MM.1S (cell line): ENCODE measurements at regions not wholly inside any gene's neighbourhood (a gene's known extent, or its start where the extent isn't known, plus 50 kb on each side); places are given as distances from the start of the nearest gene placed in this dataset.

Source experiments
- DNase-seq: peaks from one replicate; pipeline ENCODE4 v3.0.0-alpha.2; 2015
- H2AFZ ChIP-seq: fragments of 300-600 bp; sonication (generic); 2 replicates; pipeline ENCODE4 v1.6.0; 2016; ENCODE audit warnings: antibody characterized with exemption, low read length
- H3F3A ChIP-seq: fragments of 300-600 bp; sonication (generic); 2 replicates; pipeline ENCODE4 v1.6.1; 2016; ENCODE audit warnings: mild to moderate bottlenecking, antibody characterized with exemption, low read length, moderate library complexity, mixed read lengths; ENCODE audit not compliant: insufficient read depth
- H3K27ac ChIP-seq: fragments of 300-600 bp; sonication (generic); 2 replicates; pipeline ENCODE4 v1.5.1; 2016; ENCODE audit warnings: mild to moderate bottlenecking, low read length
- H3K27me3 ChIP-seq: fragments of 300-600 bp; sonication (generic); replicated peaks from 2 replicates; pipeline ENCODE4 v1.6.0; 2016; ENCODE audit warnings: low read length; ENCODE audit not compliant: insufficient read depth
- H3K36me3 ChIP-seq: fragments of 300-600 bp; sonication (generic); replicated peaks from 2 replicates; pipeline ENCODE4 v1.6.1; 2016; ENCODE audit warnings: mild to moderate bottlenecking, low read length, mixed read lengths; ENCODE audit not compliant: insufficient read depth
- H3K4me1 ChIP-seq: fragments of 300-600 bp; sonication (generic); 2 replicates; pipeline ENCODE4 v1.6.1; 2016; ENCODE audit warnings: low read length, mixed read lengths
- H3K4me2 ChIP-seq: fragments of 300-600 bp; sonication (generic); 2 replicates; pipeline ENCODE4 v1.6.0; 2016; ENCODE audit warnings: low read depth, low read length
- H3K4me3 ChIP-seq: fragments of 300-600 bp; sonication (generic); 2 replicates; pipeline ENCODE4 v1.5.1; 2016; ENCODE audit warnings: low read length, mixed read lengths
- H3K79me2 ChIP-seq: fragments of 300-600 bp; sonication (generic); 2 replicates; pipeline ENCODE4 v1.6.1; 2016; ENCODE audit warnings: mixed run types, low read length, mixed read lengths
- H3K9ac ChIP-seq: fragments of 300-600 bp; sonication (generic); 2 replicates; pipeline ENCODE4 v1.6.1; 2016; ENCODE audit warnings: low read length, mixed read lengths
- H3K9me2 ChIP-seq: fragments of 300-600 bp; sonication (generic); replicated peaks from 2 replicates; pipeline ENCODE4 v1.6.1; 2016; ENCODE audit warnings: mild to moderate bottlenecking, low read length, mixed read lengths; ENCODE audit not compliant: insufficient read depth
- H3K9me3 ChIP-seq: fragments of 300-600 bp; sonication (generic); replicated peaks from 2 replicates; pipeline ENCODE4 v1.6.1; 2016; ENCODE audit warnings: mild to moderate bottlenecking, low read length, mixed read lengths; ENCODE audit not compliant: insufficient read depth
- H4K20me1 ChIP-seq: fragments of 300-600 bp; sonication (generic); 2 replicates; pipeline ENCODE4 v1.6.1; 2016; ENCODE audit warnings: mild to moderate bottlenecking, low read length, moderate library complexity, mixed read lengths; ENCODE audit not compliant: insufficient read depth
- EZH2 ChIP-seq: fragments of 300-600 bp; sonication (generic); optimal IDR thresholded peaks from 2 replicates; pipeline ENCODE3; 2017; ENCODE audit warnings: low read depth, mild to moderate bottlenecking, antibody characterized with exemption, low read length, mixed read lengths
- EZH2phosphoT487 ChIP-seq: fragments of 300-600 bp; sonication (generic); IDR thresholded peaks from 2 replicates; pipeline ENCODE4 v1.6.1; 2018; ENCODE audit warnings: antibody characterized with exemption, low read length
- TF ChIP-seq, protein P1 (sequence below): fragments of 300-600 bp; sonication (generic); IDR thresholded peaks from 2 replicates; pipeline ENCODE4 v1.5.1; 2016; ENCODE audit warnings: antibody characterized with exemption, low read length, mixed read lengths

DNA sequence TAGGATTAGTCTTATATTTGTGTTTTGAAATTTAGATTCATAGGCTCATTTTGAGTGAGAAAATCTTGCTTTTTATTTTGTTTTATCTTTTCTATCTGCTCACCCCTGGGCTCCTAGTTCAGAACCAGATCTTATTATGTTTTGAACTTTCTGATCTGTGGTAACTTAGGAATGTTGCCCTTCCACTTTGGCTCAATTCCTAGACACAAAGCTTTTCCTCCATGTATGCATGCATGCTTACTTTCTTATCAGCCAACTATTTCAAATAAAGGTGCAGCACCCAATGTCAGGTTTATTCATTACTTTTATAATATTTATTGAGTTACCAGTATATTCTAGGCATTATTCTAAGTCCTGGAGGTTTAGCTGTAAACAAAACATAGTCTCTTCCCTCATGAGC is 374.8 kb upstream of the KIAA1217 start:
- Histone ChIP-seq H3K79me2 (no peaks in the 10 kb centered on the region), H2AFZ (no peak overlapping the region), H3K9me2 (no peaks in the 10 kb centered on the region), H3K4me2 (no peak overlapping the region), H3K27me3 (no peaks in the 10 kb centered on the region), H3K27ac (no peak overlapping the region), H3K4me3 (no peak overlapping the region), H3K4me1 (no peaks in the 10 kb centered on the region), H3K36me3 (no peaks in the 10 kb centered on the region), H3K9me3 (no peaks in the 10 kb centered on the region), H4K20me1 (no peaks in the 10 kb centered on the region), H3F3A (no peaks in the 10 kb centered on the region), H3K9ac (no peak overlapping the region)
- no peak for TF ChIP-seq EZH2
- TF ChIP-seq, protein P1, sequence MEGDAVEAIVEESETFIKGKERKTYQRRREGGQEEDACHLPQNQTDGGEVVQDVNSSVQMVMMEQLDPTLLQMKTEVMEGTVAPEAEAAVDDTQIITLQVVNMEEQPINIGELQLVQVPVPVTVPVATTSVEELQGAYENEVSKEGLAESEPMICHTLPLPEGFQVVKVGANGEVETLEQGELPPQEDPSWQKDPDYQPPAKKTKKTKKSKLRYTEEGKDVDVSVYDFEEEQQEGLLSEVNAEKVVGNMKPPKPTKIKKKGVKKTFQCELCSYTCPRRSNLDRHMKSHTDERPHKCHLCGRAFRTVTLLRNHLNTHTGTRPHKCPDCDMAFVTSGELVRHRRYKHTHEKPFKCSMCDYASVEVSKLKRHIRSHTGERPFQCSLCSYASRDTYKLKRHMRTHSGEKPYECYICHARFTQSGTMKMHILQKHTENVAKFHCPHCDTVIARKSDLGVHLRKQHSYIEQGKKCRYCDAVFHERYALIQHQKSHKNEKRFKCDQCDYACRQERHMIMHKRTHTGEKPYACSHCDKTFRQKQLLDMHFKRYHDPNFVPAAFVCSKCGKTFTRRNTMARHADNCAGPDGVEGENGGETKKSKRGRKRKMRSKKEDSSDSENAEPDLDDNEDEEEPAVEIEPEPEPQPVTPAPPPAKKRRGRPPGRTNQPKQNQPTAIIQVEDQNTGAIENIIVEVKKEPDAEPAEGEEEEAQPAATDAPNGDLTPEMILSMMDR = no peak
- no peak for DNase-seq

DNA sequence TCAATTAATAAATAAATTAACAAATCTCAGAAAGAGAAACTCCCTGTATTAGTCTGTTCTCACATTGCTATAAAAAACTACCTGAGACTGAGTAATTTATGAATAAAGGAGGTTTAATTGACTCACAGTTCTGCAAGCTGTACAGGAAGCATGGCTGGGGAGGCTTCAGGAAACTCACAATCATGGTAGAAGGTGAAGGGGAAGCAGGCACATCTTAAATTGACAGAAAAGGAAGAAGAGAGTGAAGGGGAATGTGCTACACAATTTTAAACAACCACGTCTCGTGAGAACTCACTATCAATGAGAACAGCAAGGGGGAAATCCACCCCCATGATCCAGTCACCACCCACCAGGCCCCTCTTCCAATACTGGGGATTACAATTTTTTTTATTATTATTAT is 358.3 kb upstream of the KIAA1217 start:
- no peak overlapping the region for H2AFZ ChIP-seq
- H3K9ac ChIP-seq = no peak overlapping the region
- no peaks in the 10 kb centered on the region for H3F3A ChIP-seq
- H3K4me1 ChIP-seq = no peaks in the 10 kb centered on the region
- no peaks in the 10 kb centered on the region for H3K9me2 ChIP-seq
- no peaks in the 10 kb centered on the region for H3K36me3 ChIP-seq
- TF ChIP-seq EZH2phosphoT487 (no peak), EZH2 (no peak)
- TF ChIP-seq, protein P1 = no peak
- H3K79me2 ChIP-seq = no peaks in the 10 kb centered on the region
- DNase-seq = no peak
- no peak overlapping the region for H3K27ac ChIP-seq
- no peaks in the 10 kb centered on the region for H4K20me1 ChIP-seq
- H3K4me2 ChIP-seq = no peak overlapping the region
- no peaks in the 10 kb centered on the region for H3K9me3 ChIP-seq
- no peak overlapping the region for H3K4me3 ChIP-seq
- H3K27me3 ChIP-seq = no peaks in the 10 kb centered on the region

- TF ChIP-seq, protein P1 = no peak
- TF ChIP-seq EZH2 (no peak), EZH2phosphoT487 (no peak)
- no peaks in the 10 kb centered on the region for H3K4me1 ChIP-seq
- H3K9ac ChIP-seq = no peak overlapping the region
- no peaks in the 10 kb centered on the region for H3K9me3 ChIP-seq
- H2AFZ ChIP-seq = no peak overlapping the region
- no peaks in the 10 kb centered on the region for H3K36me3 ChIP-seq
- H3K27me3 ChIP-seq = no peaks in the 10 kb centered on the region
- H3K4me2 ChIP-seq = no peak overlapping the region
- H3K9me2 ChIP-seq = no peaks in the 10 kb centered on the region
- H4K20me1 ChIP-seq = no peaks in the 10 kb centered on the region
- no peak overlapping the region for H3K27ac ChIP-seq
- H3K4me3 ChIP-seq = no peak overlapping the region
- no peak for DNase-seq
- no peaks in the 10 kb centered on the region for H3K79me2 ChIP-seq
- H3F3A ChIP-seq = no peaks in the 10 kb centered on the region
These were observed 349.3 kb upstream of the KIAA1217 start for GRCh38 chr10:23859598-23859997.
